Natural killer cell (primary cell): ENCODE measurements at regions not wholly inside any gene's neighbourhood (a gene's known extent, or its start where the extent isn't known, plus 50 kb on each side); places are given as distances from the start of the nearest gene placed in this dataset.

Experiments used
- ATAC-seq, 3 donors: fragments of 150-1000 bp in 2 of 3; fragments of 200-7000 bp in 1 of 3; cut with Tn5 transposase; 1 replicate in 1 of 3; 2 replicates in 2 of 3; pipeline ENCODE4 v1.10.0; 2021; ENCODE audit warnings: mild to moderate bottlenecking in 2 of 3, moderate library complexity in 2 of 3
- DNase-seq, 2 donors: peaks; one replicate each; pipeline versions ENCODE4 v3.0.0 to v3.0.0-alpha.2; 2013 to 2021; ENCODE audit warnings: mixed read lengths in 1 of 2
- H3K27ac ChIP-seq: one replicate; pipeline ENCODE4 v1.5.1; 2013; ENCODE audit warnings: mild to moderate bottlenecking, low read length
- H3K27me3 ChIP-seq: one replicate; pipeline ENCODE4 v1.6.1; 2013; ENCODE audit warnings: low read length; ENCODE audit not compliant: control insufficient read depth, insufficient read depth
- H3K36me3 ChIP-seq: one replicate; pipeline ENCODE4 v1.6.1; 2013; ENCODE audit warnings: low read length; ENCODE audit not compliant: control insufficient read depth, insufficient read depth
- H3K4me1 ChIP-seq: one replicate; pipeline ENCODE4 v1.6.1; 2013; ENCODE audit warnings: low read length; ENCODE audit not compliant: control insufficient read depth, insufficient read depth
- H3K4me3 ChIP-seq: one replicate; pipeline ENCODE4 v1.5.1; 2013; ENCODE audit warnings: low read length
- H3K9me3 ChIP-seq: one replicate; pipeline ENCODE4 v1.6.1; 2013; ENCODE audit warnings: low read length; ENCODE audit not compliant: control insufficient read depth, insufficient read depth
- H3K27ac Mint-ChIP-seq, 2 donors: one replicate each; pipeline ENCODE4 v1.8.0; 2022; ENCODE audit warnings: mild to moderate bottlenecking in 2 of 2, mixed read lengths in 2 of 2, moderate library complexity in 1 of 2
- H3K27me3 Mint-ChIP-seq, 2 donors: one replicate each; pipeline ENCODE4 v1.8.0; 2022; ENCODE audit warnings: low read depth in 2 of 2, mixed read lengths in 2 of 2
- H3K36me3 Mint-ChIP-seq: one replicate; pipeline ENCODE4 v1.8.0; 2022; ENCODE audit warnings: mixed read lengths
- H3K4me1 Mint-ChIP-seq, 2 donors: one replicate each; pipeline ENCODE4 v1.8.0; 2022; ENCODE audit warnings: mixed read lengths in 2 of 2
- H3K4me3 Mint-ChIP-seq: one replicate; pipeline ENCODE4 v1.8.0; 2022; ENCODE audit warnings: mild to moderate bottlenecking, moderate library complexity, mixed read lengths
- H3K9me3 Mint-ChIP-seq, 2 donors: one replicate each; pipeline ENCODE4 v1.8.0; 2022; ENCODE audit warnings: mixed read lengths in 2 of 2
- CTCF ChIP-seq: fragments of 200-600 bp; IDR thresholded peaks from one replicate; pipeline ENCODE4 v1.8.0; 2022; ENCODE audit warnings: antibody characterized with exemption
- WGBS: methylation state at CpG from one replicate; pipeline ENCODE4 v1.1.7; 2013; ENCODE audit warnings: missing lambda C conversion rate; ENCODE audit not compliant: insufficient coverage; 5-methylcytosine and 5-hydroxymethylcytosine counted together
- intact Hi-C: fragments of 100-400 bp; cut with micrococcal nuclease; formaldehyde crosslinking; loops from one replicate; pipeline ENCODE4 v1.14.2; 2022

GRCh38 chr1:232182236-232182635, 447.7 kb downstream of the SIPA1L2 start:
- Mint-ChIP-seq H3K4me3 (no peak overlapping the region), H3K27me3 (peaks cover 7 to 11% of the 10 kb centered on the region in 2 donors), H3K27ac (no peak overlapping the region), H3K4me1 (no peaks in the 10 kb centered on the region), H3K9me3 (no peaks in the 10 kb centered on the region), H3K36me3 (no peaks in the 10 kb centered on the region)
- 78% methylated on average over 8 of the region's 8 CpGs for WGBS
- no peak for TF ChIP-seq CTCF
- intact Hi-C loops, result loop anchor here (10.0 kb wide), 1 partner anchor 317 kb away; no protein-coding TSS in a partner anchor
- Histone ChIP-seq H3K9me3 (no peaks in the 10 kb centered on the region), H3K4me3 (no peak overlapping the region), H3K27ac (no peak overlapping the region), H3K4me1 (no peaks in the 10 kb centered on the region), H3K27me3 (no peaks in the 10 kb centered on the region), H3K36me3 (no peaks in the 10 kb centered on the region)
- ATAC-seq (no peak), DNase-seq (no peak)

DNA sequence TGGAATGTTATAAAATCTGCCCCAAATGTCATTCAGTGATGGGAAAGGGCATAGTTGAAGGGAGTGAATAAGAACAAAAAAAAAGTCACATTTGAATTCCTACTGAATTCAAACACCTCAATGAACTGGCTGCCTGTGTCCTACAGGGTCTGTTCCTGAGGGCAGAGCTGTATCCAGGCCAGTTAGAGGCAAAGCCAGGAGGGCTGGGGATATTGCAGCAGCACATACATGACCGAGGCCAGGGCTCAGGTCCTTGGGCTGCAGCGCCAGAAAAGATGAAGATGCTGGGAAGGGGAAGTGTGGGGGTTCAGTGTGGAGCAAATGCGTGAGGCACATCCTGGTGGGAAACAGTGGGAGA, 449.2 kb downstream of the SIPA1L2 start:
- ATAC-seq, result no peak

GRCh38 chr1:232179896-232180778, 449.8 kb downstream of the SIPA1L2 start:
- H3K27me3 Mint-ChIP-seq, result peaks cover 16% of the 10 kb centered on the region in 2 donors
- WGBS, result 76% methylated on average over 10 of the region's 10 CpGs

More for the DNA sequence above, 449.2 kb downstream of the SIPA1L2 start:
- Histone ChIP-seq H3K9me3 (no peaks in the 10 kb centered on the region), H3K27ac (no peak overlapping the region), H3K4me1 (no peaks in the 10 kb centered on the region), H3K4me3 (no peak overlapping the region), H3K36me3 (no peaks in the 10 kb centered on the region), H3K27me3 (no peaks in the 10 kb centered on the region)
- Mint-ChIP-seq H3K36me3 (no peaks in the 10 kb centered on the region), H3K9me3 (no peaks in the 10 kb centered on the region), H3K27me3 (peaks cover 9 to 13% of the 10 kb centered on the region in 2 donors), H3K27ac (no peak overlapping the region), H3K4me1 (no peaks in the 10 kb centered on the region), H3K4me3 (no peak overlapping the region)
- 87% methylated on average over 3 of the region's 3 CpGs for WGBS
- DNase-seq, result no peak
- TF ChIP-seq CTCF, result no peak
- intact Hi-C loops, result loop anchor here (10.0 kb wide), 1 partner anchor 316 kb away; no protein-coding TSS in a partner anchor

More at GRCh38 chr1:232179896-232180778, 449.8 kb downstream of the SIPA1L2 start:
- Histone ChIP-seq H3K4me3 (no peak overlapping the region), H3K4me1 (no peaks in the 10 kb centered on the region), H3K27ac (no peak overlapping the region), H3K36me3 (no peaks in the 10 kb centered on the region), H3K9me3 (no peaks in the 10 kb centered on the region), H3K27me3 (no peaks in the 10 kb centered on the region)
- no peak for DNase-seq
- intact Hi-C loops, result loop anchor here (10.0 kb wide), 1 partner anchor 315 kb away; no protein-coding TSS in a partner anchor
- Mint-ChIP-seq H3K36me3 (no peaks in the 10 kb centered on the region), H3K4me1 (no peaks in the 10 kb centered on the region), H3K27ac (no peak overlapping the region), H3K9me3 (no peaks in the 10 kb centered on the region), H3K4me3 (no peak overlapping the region)
- no peak for ATAC-seq
- no peak for TF ChIP-seq CTCF
